AG10803 (cell line): ENCODE measurements at regions not wholly inside any gene's neighbourhood (a gene's known extent, or its start where the extent isn't known, plus 50 kb on each side); places are given as distances from the start of the nearest gene placed in this dataset.

Experiments
- DNase-seq: peaks from one replicate; pipeline ENCODE4 v3.0.0; 2010; ENCODE audit warnings: low read depth
- H3K4me3 ChIP-seq: 2 replicates; pipeline ENCODE4 v1.5.1; 2011; ENCODE audit warnings: mild to moderate bottlenecking, low read length, control low read depth
- CTCF ChIP-seq: conservative IDR thresholded peaks from 2 replicates; pipeline ENCODE4 v1.5.1; 2011; ENCODE audit warnings: mild to moderate bottlenecking, low read length, control low read depth, inconsistent platforms

- TF ChIP-seq CTCF = no peak
- DNase-seq = no peak
- no peak overlapping the region for H3K4me3 ChIP-seq
Observed at GRCh38 chr13:75165543-75166230, 316.3 kb downstream of the TBC1D4 start.

DNA sequence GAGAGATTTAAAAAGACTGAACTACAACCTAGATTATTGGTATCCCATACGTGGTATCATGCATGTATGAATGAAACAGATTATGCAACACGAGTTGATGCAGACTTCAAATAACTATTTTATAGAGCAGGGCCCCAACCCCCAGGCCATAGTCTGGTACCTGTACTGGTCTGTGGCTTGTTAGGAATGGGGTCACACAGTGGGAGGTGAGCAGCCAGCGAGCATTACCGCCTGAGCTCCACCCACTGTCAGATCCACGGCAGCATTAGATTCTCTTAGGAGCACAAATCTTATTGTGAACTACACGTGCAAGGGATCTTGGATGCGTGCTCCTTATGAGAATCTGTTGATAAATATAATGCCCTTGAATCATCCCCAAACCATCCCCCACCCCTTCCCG lies 320.2 kb downstream of the TBC1D4 start:
- no peak for DNase-seq
- TF ChIP-seq CTCF = no peak
- H3K4me3 ChIP-seq = no peak overlapping the region

DNA sequence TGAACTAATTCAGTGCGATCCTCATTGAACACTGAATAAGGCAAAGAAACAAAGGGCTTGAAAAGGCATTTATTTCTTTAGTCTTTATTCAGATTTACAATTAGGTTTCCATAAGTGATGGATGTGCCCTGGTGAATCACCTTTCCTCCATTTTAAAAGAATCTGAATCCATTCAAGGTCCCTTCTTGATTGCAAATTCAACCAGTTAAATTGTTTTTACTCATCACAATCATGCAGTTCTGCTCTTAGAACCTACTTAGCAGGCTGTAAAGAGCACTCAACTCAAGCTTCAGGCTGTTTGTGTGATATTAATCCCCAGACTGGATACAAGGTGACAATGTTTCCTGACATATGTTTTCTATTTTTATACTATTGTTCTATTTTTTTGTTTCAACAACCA lies 321.0 kb downstream of the TBC1D4 start:
- no peak for DNase-seq
- TF ChIP-seq CTCF = no peak
- H3K4me3 ChIP-seq = no peak overlapping the region

DNA sequence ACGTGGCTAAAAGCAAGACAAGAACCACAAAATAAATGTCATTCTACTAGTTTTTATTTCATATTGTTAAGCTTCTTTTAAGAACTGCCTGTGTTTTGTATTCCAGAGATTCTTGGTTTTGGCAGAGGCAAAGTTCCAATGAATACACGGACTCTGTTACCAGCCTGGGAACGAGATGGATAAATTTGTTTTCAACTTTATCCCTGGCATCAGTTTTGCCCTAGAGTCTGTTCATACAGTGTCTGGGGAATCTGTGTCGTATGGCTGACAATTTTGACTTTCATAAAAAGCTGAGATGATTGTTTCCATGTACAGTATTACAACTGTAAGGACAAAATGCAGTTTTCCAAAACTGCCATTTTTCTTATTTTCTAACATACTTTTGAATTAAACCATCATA lies 327.6 kb downstream of the TBC1D4 start:
- no peak overlapping the region for H3K4me3 ChIP-seq
- DNase-seq = peak; percentile 33
- no peak for TF ChIP-seq CTCF

DNA sequence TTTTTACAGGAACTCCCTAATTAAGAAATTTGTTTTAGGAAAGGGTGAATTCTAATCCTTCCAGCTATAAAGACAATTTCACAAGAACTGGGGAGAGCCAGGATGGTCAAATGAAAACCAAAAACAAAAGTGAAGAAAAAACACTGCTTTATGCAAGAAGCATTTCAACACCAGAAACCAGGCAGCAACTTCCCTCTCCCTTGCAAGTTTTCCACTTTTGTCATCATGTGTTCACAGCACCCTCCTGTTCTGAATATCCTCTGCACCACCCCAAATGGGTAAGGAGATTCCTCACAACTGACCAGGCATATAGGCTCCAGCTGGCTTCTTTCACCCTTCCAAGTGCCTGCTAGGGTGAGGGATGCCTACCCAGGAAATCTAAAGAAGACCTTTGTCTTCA lies 328.1 kb downstream of the TBC1D4 start:
- H3K4me3 ChIP-seq = no peak overlapping the region
- no peak for TF ChIP-seq CTCF
- DNase-seq = peak; percentile 83

- DNase-seq = no peak
Observed at GRCh38 chr13:75153386-75153785, 328.6 kb downstream of the TBC1D4 start.

More at GRCh38 chr13:75153386-75153785, 328.6 kb downstream of the TBC1D4 start:
- TF ChIP-seq CTCF = no peak
- H3K4me3 ChIP-seq = no peak overlapping the region
